ENCODE measurements at regions not wholly inside any gene's neighbourhood (a gene's known extent, or its start where the extent isn't known, plus 50 kb on each side); places are given as distances from the start of the nearest gene placed in this dataset.

DNA sequence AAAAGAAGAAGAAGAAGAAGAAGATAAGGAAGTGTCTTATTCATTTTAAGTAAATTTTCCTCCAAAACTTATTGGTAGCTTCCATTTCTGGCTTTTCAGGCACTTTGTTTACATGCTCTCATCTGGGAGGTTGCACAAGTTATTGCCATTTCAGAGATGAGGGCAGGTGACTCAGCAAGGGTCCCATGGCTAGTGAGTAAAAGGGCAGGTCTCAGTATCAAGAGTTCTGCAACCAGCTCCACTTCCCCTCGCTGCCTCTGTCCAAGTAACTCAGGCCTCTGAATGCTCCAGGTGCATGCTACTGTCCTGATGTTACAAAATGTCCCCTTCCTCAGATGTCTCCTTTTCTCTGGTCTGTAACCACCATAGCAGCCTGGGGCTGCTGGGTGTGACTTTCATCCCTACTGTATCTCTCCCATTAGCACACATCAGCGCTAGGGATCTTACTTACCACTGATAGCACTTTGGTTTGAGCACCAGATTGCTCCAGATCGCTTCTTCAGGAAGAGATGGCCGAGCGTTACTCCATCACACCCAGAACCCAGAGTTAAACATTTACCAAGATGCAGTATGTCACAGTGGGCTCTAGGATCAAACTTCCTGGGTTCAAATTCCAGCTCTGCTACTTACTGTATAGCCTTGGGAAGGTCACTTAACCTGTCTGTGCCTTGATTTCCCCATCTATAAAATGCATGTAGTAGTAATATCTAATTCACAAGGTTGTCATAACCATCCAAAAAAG lies 57.4 kb upstream of the LAPTM4A start:
- DNase-seq = no peak

GRCh38 chr2:20107776-20108175 lies 56.3 kb upstream of the LAPTM4A start:
- DNase-seq = no peak

- DNase-seq = no peak
These were observed 55.9 kb upstream of the LAPTM4A start for GRCh38 chr2:20107352-20107751.

DNA sequence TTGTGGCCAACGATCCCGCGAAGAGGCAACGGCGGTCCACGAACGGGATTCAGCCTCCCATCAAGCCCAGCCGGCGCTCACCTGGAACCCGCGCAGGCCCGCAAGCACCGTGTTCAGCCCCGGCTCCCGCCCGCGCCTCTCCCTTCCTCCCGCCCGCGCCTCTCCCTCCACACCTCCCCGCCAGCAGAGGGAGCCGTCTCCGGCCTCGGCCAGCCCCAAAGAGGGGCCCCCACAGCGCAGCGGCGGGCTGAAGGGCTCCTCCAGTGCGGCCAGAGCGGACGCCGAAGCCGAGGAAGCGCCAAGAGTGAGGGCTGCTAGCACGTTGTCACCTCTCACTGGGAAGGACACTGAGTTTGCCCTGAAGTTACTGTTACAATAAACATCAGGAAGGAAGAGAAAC lies 55.3 kb upstream of the LAPTM4A start:
- DNase-seq = peak in 1 of 6 experiments; percentile 3

GRCh38 chr2:20104900-20105545 lies 53.6 kb upstream of the LAPTM4A start:
- DNase-seq = no peak

- DNase-seq = no peak
These were observed 52.1 kb upstream of the LAPTM4A start for GRCh38 chr2:20103530-20103929.
